NCI-H345 treated with DMSO at 0.1 percent for 48 hours (cell line): ENCODE measurements at regions not wholly inside any gene's neighbourhood (a gene's known extent, or its start where the extent isn't known, plus 50 kb on each side); places are given as distances from the start of the nearest gene placed in this dataset.
A peak's percentile ranks its signal among the peaks of the same experiment; 100 is the strongest.

Experiments
- DNase-seq: peaks from one replicate; lab custom pipeline; 2025; ENCODE audit not compliant: unreplicated experiment; lab: John Stamatoyannopoulos, UW

GRCh38 chr21:31502537-31503143 lies 156.9 kb upstream of the SOD1 start:
- DNase-seq, result no peak

DNA sequence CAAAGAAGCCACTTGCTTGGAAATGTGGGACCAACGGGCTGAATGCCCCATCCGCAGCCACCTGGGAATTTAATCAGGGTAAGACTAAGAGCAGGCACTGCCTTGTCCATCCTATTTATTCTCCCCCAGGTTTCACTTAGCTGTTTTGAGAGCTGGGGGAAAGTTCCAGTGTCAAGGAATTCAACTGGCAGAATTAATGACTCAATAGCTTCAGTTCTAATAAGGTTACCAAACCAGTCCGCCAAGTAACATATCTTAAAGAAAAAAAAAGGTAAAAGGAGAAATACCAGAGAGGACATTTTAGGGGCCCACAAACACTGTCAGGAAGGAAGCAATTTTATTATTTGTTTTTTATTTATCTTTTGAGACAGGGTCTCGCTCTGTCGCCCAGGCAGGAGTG lies 157.6 kb upstream of the SOD1 start:
- no peak for DNase-seq

GRCh38 chr21:31500982-31501381 lies 156.9 kb upstream of the TIAM1 start:
- no peak for DNase-seq

GRCh38 chr21:31500071-31500470 lies 156.0 kb upstream of the TIAM1 start:
- no peak for DNase-seq

DNA sequence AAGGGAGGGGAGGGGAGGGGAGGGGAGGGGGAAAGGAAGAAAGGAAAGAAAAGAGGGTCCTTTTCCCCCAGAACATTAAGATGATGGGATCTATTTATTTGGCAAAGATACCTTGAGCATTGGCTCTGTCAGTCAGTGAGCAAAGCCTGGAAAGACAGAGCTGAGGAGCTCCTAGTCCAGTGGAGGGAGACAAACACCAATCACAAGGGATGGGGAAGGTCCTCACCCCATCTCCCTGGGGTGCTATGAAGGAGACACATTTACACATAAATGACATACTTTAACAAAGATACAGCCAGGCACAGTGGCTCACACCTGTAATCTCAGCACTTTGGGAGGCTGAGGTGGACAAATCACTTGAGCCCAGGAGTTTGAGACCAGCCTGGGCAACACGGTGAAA lies 154.9 kb upstream of the TIAM1 start:
- no peak for DNase-seq

DNA sequence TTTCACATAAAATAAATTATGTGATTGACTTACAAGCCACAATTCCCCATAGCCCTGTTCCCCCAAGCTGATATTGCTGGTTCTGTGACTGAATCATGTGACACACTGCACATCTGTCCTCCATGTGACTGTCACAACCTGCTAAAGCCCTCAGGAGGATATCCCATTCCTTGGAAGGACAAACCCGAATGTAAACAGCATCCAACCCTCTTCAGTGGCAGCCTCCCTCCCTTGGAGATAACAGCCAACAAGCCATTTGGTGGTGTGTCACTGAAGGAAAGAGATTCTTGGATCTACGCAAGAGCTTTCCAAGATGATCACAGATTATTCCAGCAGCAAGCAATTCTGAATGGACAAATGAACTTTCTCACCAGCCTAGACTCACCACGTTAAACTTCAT lies 153.9 kb upstream of the TIAM1 start:
- no peak for DNase-seq

GRCh38 chr21:31493350-31493880 lies 149.4 kb upstream of the TIAM1 start:
- no peak for DNase-seq

GRCh38 chr21:31491617-31492016 lies 147.6 kb upstream of the TIAM1 start:
- DNase-seq, result no peak

- no peak for DNase-seq
These were observed 146.4 kb upstream of the TIAM1 start for GRCh38 chr21:31490443-31490842.

DNA sequence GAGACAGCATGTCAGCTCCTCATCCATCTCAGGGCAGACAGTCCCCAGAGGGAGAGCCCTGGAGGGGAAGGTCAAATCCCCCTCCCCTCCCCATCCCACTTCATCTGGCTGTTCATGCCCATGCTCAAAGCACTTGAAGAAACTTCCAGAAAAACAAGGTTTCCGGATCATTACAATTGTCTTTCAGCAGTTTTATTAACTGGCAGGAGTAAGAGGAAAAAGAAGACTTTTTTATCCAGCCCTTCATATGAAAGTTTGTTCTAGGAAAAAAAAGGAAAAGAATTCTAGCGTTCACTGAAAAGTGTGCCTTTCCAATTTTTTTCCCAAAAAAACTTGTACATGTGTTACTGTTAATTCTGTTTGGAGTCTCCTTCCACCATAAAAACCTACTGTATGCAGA lies 145.7 kb upstream of the TIAM1 start:
- no peak for DNase-seq

DNA sequence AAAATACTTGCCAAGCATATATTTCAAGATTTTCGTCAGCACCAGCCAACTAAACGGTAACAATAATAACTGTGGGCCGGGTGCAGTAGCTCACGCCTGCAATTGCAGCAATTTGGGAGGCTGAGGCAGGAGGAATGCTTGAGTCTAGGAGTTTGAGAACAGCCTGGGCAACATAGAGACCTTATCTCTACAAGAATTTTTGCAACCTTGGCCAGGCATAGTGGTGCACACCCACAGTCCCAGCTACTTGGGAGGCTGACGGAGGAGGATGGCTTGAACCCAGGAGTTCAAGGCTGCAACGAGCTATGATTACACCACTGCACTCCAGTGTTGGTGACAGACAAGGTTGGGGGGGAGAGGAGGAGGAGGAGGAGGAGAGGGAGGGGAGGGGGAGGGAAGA lies 145.0 kb upstream of the TIAM1 start:
- no peak for DNase-seq

DNA sequence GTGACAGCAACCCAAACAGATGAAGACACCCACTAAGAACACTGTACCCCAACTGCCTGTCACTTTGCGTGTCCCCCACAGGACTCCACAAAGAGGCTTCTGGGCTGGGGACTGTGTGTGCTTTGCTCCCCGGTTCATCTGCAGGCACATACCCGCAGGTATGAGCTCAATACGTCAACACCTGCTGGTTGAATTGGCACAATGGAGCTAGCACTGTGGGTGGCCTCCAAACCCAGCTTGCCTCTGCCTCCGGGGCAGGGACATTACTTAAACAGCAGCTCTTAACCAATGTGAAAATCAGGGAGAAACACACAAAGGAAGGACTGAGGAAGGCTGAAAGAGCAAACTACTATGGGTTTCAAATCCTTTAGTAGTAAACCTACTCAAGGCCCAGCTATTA lies 140.2 kb upstream of the TIAM1 start:
- peak; percentile 92 for DNase-seq

- DNase-seq, result no peak
These were observed 139.1 kb upstream of the TIAM1 start for GRCh38 chr21:31483146-31483545.

DNA sequence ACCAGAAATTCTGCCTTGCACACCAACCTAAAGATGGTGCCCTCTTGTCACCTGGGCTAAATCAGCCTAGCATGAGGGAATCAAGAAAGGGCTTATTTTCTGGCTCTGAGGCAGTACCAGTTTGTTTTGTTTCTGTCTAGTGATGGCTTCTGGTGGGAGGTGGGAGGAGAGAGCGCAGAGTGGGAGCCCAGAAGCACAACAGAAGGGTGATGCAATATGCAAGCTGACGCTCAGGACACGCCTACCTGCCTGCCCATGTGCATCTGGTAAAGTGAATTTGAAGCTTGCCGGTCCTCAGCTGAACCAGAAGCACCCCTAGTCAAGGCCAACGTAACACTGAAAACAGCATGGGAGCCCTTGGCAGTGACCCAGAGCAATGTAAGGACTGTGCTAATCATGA lies 138.4 kb upstream of the TIAM1 start:
- no peak for DNase-seq

DNA sequence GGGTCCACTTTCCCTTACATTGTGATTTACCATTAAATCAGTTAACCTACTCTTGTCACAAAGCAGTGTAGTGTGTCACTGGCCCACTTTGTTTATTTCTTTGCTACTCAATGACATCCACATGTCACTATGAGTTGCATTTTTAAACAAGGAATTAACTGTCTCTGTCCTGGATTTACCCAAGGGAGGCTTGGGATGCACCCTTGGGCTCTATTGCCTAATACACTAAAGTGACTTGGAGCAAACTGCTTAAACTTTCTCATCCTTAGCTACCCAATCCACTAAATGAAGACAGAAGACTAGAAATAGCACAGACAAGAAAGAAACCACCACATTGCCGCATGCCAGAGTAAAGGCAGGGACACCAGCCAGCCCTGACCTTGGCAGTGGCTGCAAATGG lies 136.2 kb upstream of the TIAM1 start:
- DNase-seq, result no peak

DNA sequence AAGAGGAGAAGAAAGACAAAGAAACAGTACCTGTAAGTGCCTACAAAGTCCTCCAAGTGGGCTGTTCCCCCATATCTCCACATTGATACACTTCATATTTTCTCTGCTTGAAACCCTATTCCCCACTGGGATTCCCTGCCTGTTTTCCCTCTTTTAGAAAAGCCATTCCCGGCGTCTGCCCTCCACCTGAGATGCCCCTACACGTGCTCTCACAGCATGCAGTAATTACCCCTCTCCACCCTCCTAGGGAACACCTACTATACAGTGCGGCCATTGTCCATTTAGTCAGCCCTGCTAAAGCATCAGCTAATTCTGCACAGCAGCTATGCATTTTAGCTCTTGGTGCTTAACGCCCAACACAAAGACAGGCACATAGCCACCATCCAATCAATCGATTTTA lies 135.7 kb upstream of the TIAM1 start:
- peak; percentile 22 for DNase-seq

GRCh38 chr21:31479222-31479621 lies 135.2 kb upstream of the TIAM1 start:
- no peak for DNase-seq

GRCh38 chr21:31476263-31477022 lies 132.4 kb upstream of the TIAM1 start:
- DNase-seq, result no peak

DNA sequence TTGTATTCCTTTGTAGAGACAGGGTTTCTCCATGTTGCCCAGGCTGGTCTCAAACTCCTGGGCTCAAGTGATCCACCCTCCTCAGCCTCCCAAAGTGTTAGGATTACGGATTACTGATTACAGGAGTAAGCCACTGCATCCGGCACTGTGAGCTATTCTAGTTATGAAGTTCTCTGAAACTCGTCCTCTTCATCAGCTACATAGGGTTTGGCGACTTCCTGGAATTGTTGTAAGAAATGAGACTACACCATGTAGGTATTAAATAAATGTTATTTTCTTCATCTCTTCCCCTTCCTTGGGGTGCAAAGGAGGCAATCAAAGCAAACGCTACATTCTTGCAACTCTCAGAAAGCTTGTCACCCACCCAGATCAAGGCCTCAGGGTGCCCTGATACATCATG lies 131.2 kb upstream of the TIAM1 start:
- no peak for DNase-seq

DNA sequence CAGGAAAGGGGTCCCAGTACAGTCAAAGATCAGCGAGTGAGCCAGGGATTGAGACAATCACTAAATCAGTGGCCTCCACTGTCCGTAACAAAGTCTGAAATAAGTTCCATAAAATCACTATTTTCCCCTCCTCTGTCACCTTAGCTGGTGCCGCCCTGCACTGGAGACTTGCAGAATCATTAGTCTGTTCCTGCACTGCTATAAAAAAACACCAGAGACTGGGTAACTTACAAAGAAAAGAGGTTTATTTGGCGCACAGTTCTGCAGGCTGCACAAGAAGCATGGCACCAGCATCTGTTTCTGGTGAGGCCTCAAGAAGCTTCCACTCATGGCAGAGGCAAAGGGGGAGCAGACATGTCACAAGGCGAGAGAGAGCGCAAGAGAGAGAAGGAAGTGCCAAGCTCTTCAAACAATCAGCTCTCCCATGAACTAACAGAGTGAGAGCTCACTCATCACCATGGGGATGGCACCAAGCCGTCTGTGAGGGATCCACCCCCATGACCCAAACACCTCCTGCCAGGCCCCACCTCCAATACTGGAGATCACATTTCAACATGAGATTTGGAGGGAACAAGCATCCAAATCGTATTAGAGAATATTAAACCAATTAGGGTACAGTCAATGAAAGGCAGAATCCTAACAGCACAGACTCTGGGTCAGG lies 129.8 kb upstream of the TIAM1 start:
- no peak for DNase-seq

GRCh38 chr21:31471865-31472264 lies 127.8 kb upstream of the TIAM1 start:
- DNase-seq, result no peak
